Left lung (tissue), 4 donors: ENCODE measurements at regions not wholly inside any gene's neighbourhood (a gene's known extent, or its start where the extent isn't known, plus 50 kb on each side); places are given as distances from the start of the nearest gene placed in this dataset.

Experiments used
- ATAC-seq: fragments of 200-7000 bp; cut with Tn5 transposase; one replicate; pipeline ENCODE4 v1.9.1; 2020; ENCODE audit warnings: moderate library complexity
- DNase-seq, 4 donors: peaks; one replicate each; pipeline ENCODE4 v3.0.0-alpha.2; 2013 to 2020
- H3K27ac ChIP-seq, 2 donors: fragments of 200-600 bp; sonication (generic) in 1 of 2; one replicate each; pipeline versions ENCODE4 v1.5.0 to v1.8.0; 2020 to 2021
- H3K27me3 ChIP-seq, 2 donors: fragments of 200-600 bp; sonication (generic) in 1 of 2; one replicate each; pipeline versions ENCODE4 v1.5.0 to v1.8.0; 2020 to 2021
- H3K36me3 ChIP-seq, 2 donors: fragments of 200-600 bp; sonication (generic) in 1 of 2; one replicate each; pipeline versions ENCODE4 v1.5.0 to v1.8.0; 2020 to 2021
- H3K4me1 ChIP-seq, 2 donors: fragments of 200-600 bp; one replicate each; pipeline ENCODE4 v1.8.0; 2021
- H3K4me3 ChIP-seq, 2 donors: fragments of 200-600 bp; sonication (generic) in 1 of 2; one replicate each; pipeline versions ENCODE4 v1.5.0 to v1.8.0; 2020 to 2021; ENCODE audit warnings: mild to moderate bottlenecking in 1 of 2
- H3K9me3 ChIP-seq, 2 donors: fragments of 200-600 bp; sonication (generic) in 1 of 2; one replicate each; pipeline versions ENCODE4 v1.5.0 to v1.8.0; 2020 to 2021
- intact Hi-C, 2 donors: fragments of 100-400 bp; cut with DNase I; formaldehyde crosslinking; loops; one replicate each; pipeline versions ENCODE4 v1.11.2 to v1.14.2; 2022
- TF ChIP-seq, protein P1 (sequence below), 2 donors: fragments of 200-600 bp; sonication (generic) in 1 of 2; IDR thresholded peaks; one replicate each; pipeline versions ENCODE4 v1.5.0 to v1.8.0; 2021; ENCODE audit warnings: antibody characterized with exemption in 2 of 2
- donor health status: DM: no; HTN: yes; CAD: no.
- donor health status: DM: no; HTN: no; CAD: no.

DNA sequence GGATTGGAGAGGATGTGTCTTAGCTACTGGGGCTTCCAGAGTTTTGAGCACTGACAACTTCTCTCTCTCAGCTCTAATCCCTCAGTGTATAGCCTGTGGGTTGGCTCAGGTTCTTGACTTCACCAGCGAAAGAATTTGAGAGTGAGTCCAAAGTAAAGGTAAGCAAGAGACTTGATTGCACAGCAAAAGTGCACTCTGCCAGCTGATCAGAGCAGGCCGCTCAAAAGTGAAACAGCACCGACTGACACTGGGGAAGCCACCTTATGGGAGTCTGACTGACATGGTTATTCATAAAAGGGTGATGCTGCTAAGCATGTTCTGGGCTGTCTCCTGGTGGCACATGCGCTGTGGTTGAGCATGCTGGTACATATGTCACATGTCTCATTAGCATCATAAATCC lies 389.5 kb downstream of the CBLN4 start:
- Histone ChIP-seq H3K36me3 (no peaks in the 10 kb centered on the region), H3K9me3 (peaks cover 0 to 21% of the 10 kb centered on the region in 2 donors), H3K27ac (no peak overlapping the region), H3K27me3 (no peaks in the 10 kb centered on the region), H3K4me3 (no peak overlapping the region), H3K4me1 (no peaks in the 10 kb centered on the region)
- TF ChIP-seq, protein P1, sequence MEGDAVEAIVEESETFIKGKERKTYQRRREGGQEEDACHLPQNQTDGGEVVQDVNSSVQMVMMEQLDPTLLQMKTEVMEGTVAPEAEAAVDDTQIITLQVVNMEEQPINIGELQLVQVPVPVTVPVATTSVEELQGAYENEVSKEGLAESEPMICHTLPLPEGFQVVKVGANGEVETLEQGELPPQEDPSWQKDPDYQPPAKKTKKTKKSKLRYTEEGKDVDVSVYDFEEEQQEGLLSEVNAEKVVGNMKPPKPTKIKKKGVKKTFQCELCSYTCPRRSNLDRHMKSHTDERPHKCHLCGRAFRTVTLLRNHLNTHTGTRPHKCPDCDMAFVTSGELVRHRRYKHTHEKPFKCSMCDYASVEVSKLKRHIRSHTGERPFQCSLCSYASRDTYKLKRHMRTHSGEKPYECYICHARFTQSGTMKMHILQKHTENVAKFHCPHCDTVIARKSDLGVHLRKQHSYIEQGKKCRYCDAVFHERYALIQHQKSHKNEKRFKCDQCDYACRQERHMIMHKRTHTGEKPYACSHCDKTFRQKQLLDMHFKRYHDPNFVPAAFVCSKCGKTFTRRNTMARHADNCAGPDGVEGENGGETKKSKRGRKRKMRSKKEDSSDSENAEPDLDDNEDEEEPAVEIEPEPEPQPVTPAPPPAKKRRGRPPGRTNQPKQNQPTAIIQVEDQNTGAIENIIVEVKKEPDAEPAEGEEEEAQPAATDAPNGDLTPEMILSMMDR (IDR thresholded peaks at IDR 0.05): no peak
- ATAC-seq (no peak), DNase-seq (no peak)
- intact Hi-C loops: no loop called here

DNA sequence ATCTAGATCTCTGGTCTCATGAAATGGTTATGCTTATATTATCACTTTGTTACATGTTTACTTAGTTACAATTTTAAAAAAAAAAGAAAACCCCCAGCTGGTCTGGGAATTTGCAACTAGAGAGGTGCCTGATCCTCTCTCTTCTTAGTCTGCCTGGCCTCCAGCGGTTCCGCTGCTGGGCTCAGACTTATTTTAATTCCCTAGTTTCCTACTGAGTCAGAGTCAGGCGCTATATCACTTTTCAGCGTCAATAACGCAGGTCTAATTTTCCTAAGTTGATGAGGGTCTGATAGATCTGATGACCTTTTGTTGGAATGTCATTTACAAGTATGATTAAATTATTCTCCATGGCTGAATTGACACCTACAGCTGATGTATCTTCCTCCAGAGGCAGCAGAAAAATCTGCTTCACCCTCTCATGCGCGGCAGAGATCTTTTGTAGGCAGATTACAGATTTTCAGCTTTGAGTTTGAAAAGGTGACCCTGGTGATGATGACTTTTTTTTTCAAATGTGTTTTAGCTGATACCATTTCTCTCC lies 391.0 kb downstream of the CBLN4 start:
- Histone ChIP-seq H3K9me3 (peaks cover 0 to 17% of the 10 kb centered on the region in 2 donors), H3K36me3 (no peaks in the 10 kb centered on the region), H3K4me3 (no peak overlapping the region), H3K27me3 (no peaks in the 10 kb centered on the region), H3K27ac (no peak overlapping the region), H3K4me1 (no peaks in the 10 kb centered on the region)
- DNase-seq (no peak), ATAC-seq (no peak)
- intact Hi-C loops: no loop called here
- TF ChIP-seq, protein P1 (IDR thresholded peaks at IDR 0.05): no peak

DNA sequence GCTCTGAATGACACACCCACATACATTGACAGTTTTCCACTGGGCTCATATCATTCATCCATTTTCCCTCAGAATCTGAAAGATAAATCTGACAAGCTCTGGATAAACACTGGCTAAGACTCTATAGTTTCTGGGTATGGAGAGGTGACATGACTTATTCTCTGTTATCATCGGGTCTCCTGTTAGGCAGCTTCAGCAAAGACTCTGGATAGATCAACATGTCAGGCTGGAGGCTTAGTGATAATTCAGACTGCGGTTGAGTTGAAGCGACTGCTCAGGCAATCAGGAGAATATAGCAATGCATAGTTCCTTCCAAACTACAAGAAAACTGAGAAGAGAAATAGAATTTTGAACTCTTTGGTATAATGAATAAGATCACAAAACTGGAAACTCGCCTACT lies 394.6 kb downstream of the CBLN4 start:
- H3K4me3 ChIP-seq: no peak overlapping the region
- peaks cover 0 to 15% of the 10 kb centered on the region in 2 donors for H3K9me3 ChIP-seq
- no peaks in the 10 kb centered on the region for H3K27me3 ChIP-seq
- H3K27ac ChIP-seq: no peak overlapping the region
- DNase-seq: no peak
- ATAC-seq: no peak
- no peaks in the 10 kb centered on the region for H3K4me1 ChIP-seq
- H3K36me3 ChIP-seq: no peaks in the 10 kb centered on the region
- TF ChIP-seq, protein P1 (IDR thresholded peaks at IDR 0.05): no peak
- intact Hi-C loops: no loop called here

DNA sequence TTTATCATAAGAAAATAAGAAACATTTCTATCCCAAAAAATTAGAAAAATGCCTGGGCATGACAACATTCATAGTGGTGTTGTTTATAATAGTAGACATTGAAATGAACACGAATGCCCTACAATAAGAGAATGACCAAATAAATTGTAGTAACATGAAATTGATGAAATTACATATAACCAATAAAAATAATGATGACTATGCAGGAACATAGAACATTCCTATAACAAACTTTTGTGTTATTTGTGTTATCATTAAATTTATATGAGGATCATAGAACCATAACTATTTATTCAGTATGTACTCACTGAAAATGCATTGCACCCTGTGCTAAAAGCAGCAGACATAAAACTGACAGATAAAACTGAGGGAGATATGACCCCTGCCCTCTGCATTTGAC lies 399.7 kb downstream of the CBLN4 start:
- ATAC-seq: no peak
- Histone ChIP-seq H3K4me3 (no peak overlapping the region), H3K9me3 (peaks cover 0 to 2% of the 10 kb centered on the region in 2 donors), H3K36me3 (no peaks in the 10 kb centered on the region), H3K4me1 (no peaks in the 10 kb centered on the region), H3K27me3 (no peaks in the 10 kb centered on the region), H3K27ac (no peak overlapping the region)
- intact Hi-C loops: no loop called here
- no peak for DNase-seq
- TF ChIP-seq, protein P1 (IDR thresholded peaks at IDR 0.05): no peak

DNA sequence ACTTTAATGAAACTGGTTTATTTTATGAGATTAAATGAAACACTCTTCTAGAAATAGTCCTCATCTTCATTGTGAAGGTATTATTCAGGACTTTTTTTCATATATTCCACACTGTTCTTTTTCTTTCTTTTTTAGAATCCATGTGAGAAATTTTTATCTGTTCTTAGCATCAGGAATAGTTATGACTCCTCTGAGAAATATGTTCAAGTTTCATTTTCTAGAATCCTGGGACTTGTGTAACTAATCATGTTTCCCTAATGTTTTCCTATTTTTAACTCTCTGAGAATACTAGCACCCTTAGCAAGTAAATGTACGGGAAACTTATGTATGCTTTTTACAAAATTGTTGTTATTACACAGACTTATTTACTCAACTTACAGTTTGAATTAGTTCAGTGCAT lies 407.8 kb downstream of the CBLN4 start:
- TF ChIP-seq, protein P1 (IDR thresholded peaks at IDR 0.05): no peak
- ATAC-seq: no peak
- H3K27ac ChIP-seq: no peak overlapping the region
- H3K9me3 ChIP-seq: no peaks in the 10 kb centered on the region
- H3K36me3 ChIP-seq: no peaks in the 10 kb centered on the region
- no peaks in the 10 kb centered on the region for H3K4me1 ChIP-seq
- no peak for DNase-seq
- no peaks in the 10 kb centered on the region for H3K27me3 ChIP-seq
- no peak overlapping the region for H3K4me3 ChIP-seq
- intact Hi-C loops: no loop called here
